Activated CD8-positive, alpha-beta memory T cell treated with anti-CD3 and anti-CD28 coated beads for 36 hours (primary cell): ENCODE measurements at regions not wholly inside any gene's neighbourhood (a gene's known extent, or its start where the extent isn't known, plus 50 kb on each side); places are given as distances from the start of the nearest gene placed in this dataset.
"Not testable (repeated sequence)": the region's sequence is repeated elsewhere in the genome, so short reads cannot be mapped to it uniquely, and the experiment has no call there.

Source experiments
- CTCF ChIA-PET: fragments of 350-600 bp; sonication (Branson Sonifier 250); formaldehyde crosslinking; loops from one replicate; lab custom pipeline; 2021; ENCODE audit warnings: antibody characterized with exemption; lab: Charles Lee
- POLR2A ChIA-PET: fragments of 350-600 bp; sonication (Branson Sonifier 250); formaldehyde crosslinking; loops from one replicate; lab custom pipeline; 2021; ENCODE audit warnings: antibody characterized with exemption; lab: Charles Lee

DNA sequence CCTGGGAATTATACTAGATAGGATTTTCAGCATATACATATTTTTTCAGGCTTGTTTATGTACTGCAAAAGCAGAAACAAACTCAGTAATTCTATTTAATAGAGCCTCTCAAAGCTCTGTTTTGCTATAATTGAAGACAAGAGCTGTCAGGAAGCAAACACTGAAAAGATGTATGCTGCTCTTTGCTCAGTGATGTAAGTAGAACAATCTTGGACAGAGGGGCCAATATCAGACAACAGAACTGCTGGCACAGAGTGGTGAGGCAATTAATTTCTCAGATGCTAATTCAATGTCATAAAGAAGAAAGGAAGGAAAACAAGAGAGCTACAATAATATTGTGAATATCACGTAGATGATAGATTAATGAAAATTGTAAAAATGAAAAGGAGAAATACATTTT is 663.3 kb upstream of the ADGRB3 start:
- ChIA-PET POLR2A (no interaction called here), CTCF (no interaction called here)

GRCh38 chr6:67966830-67967229 is 668.3 kb upstream of the ADGRB3 start:
- ChIA-PET POLR2A (no interaction called here), CTCF (no interaction called here)

DNA sequence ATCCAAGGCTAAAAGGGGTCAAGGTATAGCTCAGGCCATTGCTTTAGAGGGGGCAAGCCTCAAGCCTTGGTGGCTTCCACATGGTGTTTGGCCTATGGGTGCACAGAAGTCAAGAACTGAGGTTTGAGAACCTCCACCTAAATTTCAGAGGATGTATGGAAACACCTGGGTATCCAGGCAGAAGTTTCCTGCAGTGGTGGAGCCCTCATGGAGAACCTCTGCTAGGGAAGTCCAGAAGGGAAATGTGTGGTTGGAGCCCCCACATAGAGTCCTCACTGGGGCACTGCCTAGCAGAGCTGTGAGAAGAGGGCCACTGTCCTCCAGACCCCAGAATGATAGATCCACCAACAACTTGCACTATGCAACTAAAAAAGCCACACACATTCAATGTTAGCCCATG is 678.7 kb upstream of the ADGRB3 start:
- CTCF ChIA-PET: no interaction called here
- POLR2A ChIA-PET: no interaction called here

DNA sequence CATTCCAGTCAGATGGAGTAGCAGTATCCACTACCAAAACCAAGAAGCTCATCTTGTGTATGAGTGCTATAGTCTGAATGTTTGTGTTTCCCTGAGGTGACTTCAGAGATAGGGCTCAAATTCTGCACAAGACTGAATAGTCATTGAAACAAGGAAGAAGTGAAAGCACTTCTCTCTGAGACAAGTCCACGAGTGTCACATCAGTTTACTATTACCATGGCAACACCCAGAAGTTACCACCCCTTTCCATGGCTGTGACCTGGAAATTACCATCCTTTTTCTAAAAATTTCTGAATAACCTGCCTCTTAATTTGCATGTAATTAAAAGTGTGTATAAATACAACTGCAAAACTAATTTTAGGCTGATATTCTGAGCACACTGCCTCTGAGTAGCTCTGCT is 682.1 kb upstream of the ADGRB3 start:
- ChIA-PET POLR2A (no interaction called here), CTCF (no interaction called here)

- POLR2A ChIA-PET: no interaction called here
- CTCF ChIA-PET: no interaction called here
These were observed 683.0 kb upstream of the ADGRB3 start for GRCh38 chr6:67952121-67952520.

- CTCF ChIA-PET, POLR2A ChIA-PET: not testable (repeated sequence)
These were observed 687.3 kb upstream of the ADGRB3 start for GRCh38 chr6:67947762-67948161.

DNA sequence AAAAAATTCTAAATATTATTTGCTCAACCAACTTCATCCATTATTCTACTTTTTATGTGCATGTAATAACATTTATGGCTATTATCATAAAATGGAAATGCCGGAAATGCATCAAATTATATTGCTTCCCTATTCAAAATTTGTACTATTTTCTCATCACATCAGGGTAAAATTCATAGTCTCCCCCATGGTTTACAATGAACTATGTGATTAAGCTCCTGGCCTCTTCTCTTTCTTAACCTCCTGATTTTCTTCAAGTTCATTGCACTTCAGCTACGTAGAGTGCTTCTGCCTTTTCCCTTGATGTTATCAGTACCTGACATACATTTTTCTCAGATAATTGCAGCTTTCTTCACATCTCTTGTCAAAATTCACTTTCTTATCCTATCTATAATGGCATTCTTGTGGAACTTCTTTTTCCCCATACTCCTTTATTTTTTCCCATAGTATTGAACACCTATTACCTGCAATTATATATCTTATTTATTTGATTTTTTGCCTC is 699.1 kb upstream of the ADGRB3 start:
- CTCF ChIA-PET: no interaction called here
- POLR2A ChIA-PET: no interaction called here

DNA sequence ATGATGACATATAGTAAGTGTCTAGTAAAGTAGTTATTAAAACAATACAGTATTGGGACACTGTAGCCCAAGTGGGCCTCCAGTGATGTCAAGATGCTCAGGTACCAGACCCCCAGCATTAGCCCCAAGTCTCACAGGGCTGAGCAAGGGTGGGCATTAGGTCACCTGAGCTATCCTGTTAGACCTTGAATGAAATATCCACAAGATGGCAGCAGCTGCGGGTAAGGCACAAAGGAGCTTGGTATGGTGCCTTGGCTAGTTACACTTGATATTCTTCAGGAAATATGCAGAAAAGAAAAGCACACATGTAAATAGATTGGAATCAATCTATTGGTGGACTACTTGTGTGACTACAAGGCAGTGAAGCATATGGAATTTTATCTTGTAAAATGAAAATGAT is 701.8 kb upstream of the ADGRB3 start:
- CTCF ChIA-PET: no interaction called here
- POLR2A ChIA-PET: no interaction called here

DNA sequence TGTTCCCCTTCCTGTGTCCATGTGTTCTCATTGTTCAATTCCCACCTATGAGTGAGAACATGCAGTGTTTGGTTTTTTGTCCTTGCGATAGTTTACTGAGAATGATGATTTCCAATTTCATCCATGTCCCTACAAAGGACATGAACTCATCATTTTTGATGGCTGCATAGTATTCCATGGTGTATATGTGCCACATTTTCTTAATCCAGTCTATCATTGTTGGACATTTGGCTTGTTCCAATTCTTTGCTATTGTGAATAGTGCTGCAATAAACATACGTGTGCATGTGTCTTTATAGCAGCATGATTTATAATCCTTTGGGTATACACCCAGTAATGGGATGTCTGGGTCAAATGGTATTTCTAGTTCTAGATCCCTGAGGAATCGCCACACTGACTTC is 712.5 kb upstream of the ADGRB3 start:
- CTCF ChIA-PET, POLR2A ChIA-PET: not testable (repeated sequence)

GRCh38 chr6:67920040-67920439 is 715.0 kb upstream of the ADGRB3 start:
- POLR2A ChIA-PET, CTCF ChIA-PET: not testable (repeated sequence)

DNA sequence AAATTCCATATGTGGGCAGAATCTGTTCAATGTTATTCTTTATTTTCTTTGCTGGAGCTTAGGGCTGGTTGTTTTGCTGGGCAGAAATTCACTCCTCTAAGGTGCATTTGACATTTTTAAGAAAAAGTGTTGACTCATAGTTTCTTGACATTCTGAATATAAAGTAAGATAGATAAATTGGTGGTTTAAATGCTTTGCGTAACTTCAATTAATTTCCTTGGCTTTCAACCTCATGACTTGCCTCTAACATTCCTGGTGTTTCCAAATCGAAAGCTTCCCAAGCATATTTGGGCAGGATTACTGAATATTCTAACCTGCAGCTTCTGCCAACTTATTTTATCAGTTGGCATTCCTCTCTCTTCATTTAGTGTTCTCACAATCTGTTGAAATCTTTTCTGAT is 718.7 kb upstream of the ADGRB3 start:
- CTCF ChIA-PET: no interaction called here
- POLR2A ChIA-PET: no interaction called here

DNA sequence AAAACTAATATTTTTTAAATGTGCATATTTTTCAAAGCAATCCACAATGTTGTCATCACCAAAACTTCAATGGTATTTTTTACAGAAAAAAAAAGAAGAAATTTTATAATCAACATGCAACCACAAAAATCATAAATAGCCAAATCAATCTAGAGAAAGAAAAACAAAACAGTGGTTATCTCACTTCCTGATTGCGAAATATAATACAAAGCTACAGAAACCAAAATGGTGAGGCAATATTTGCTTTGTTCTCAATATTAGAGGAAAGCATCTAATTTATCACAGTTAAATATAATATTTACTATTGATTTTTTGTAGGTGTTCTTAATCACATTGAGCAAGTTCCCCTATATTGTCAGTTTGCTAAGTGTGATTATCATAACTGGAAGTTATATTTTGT is 720.7 kb upstream of the ADGRB3 start:
- ChIA-PET POLR2A (no interaction called here), CTCF (no interaction called here)

DNA sequence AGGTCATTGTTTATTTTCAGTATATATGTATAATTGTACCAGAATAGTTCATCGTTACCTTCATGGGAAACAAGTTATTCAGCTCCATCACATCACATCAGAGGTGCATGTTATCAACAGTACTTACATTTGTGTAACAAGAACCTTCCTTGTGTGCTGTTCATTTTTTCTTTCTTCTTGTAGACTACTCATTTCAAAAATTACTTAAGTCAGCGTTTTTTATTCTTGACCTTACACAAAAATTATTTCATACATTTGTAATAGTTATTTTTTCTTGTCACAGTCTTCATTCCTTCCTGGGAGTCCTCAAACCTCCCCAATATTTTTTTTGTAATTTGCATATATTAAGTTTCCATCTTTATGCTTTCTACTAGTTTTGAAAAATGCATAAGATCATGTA is 725.7 kb upstream of the ADGRB3 start:
- CTCF ChIA-PET: no interaction called here
- POLR2A ChIA-PET: no interaction called here

DNA sequence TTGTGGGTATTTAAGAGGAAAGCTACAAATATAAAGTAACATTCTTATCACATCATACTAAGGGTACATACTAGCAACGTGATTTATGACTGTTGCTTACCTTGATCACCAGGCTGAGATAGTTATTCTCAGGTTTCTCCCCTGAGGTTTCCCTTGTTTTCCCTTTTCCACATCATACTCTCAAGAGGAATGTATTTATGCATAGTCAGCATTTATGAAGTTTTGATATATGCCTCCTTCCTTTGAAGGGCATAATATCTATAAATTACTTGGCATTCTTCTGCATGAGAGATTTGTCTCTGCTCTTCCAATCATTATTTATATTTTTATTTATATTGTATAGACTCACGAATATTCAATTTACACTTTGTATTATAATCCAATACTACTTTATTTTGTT is 726.7 kb upstream of the ADGRB3 start:
- ChIA-PET CTCF (no interaction called here), POLR2A (no interaction called here)

GRCh38 chr6:67904735-67905134 is 730.3 kb upstream of the ADGRB3 start:
- CTCF ChIA-PET, POLR2A ChIA-PET: not testable (repeated sequence)

GRCh38 chr6:67898875-67899274 is 736.2 kb upstream of the ADGRB3 start:
- POLR2A ChIA-PET: no interaction called here
- CTCF ChIA-PET: no interaction called here

- ChIA-PET CTCF (no interaction called here), POLR2A (no interaction called here)
These were observed 737.0 kb upstream of the ADGRB3 start for GRCh38 chr6:67897998-67898607.

GRCh38 chr6:67896476-67896875 is 738.6 kb upstream of the ADGRB3 start:
- ChIA-PET CTCF (no interaction called here), POLR2A (no interaction called here)

- ChIA-PET POLR2A (no interaction called here), CTCF (no interaction called here)
These were observed 745.4 kb upstream of the ADGRB3 start for GRCh38 chr6:67889682-67889995.

DNA sequence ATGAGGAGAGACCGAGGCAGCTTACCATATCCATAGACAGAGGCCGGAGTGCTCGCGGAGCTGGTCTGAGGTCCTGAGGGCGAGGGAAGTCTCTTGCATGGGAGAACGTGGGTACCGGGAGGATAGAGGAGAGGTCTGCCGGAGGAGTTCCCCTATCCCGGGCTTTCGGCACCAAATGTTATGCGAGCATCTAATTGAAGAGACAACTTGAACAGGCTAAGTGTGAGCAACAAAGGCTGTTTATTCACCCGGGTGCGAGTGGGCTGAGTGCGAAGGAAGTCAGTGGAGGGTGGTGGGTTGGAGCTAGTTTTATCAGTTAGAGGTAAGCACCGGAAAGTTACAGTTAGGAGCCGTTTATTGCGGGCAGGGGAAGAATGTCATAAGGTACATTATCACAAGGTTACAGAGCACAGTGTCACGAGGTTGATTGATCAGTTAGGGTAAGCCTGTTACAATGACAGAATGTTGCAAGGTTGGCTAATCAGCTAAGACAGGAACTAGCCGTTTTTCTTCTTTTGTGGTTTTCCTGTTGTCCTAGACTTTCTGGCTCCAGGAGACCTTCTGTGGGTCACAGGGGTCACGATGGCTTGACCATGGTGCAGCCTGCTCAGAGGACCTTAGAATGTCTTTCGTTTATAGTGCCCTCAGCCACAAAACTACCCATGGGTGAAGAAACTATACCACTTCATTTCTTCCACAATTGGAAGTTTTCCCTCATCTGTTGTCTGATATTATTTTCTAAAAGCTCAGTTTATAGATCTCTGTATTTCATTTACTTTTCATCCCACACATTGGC is 746.0 kb upstream of the ADGRB3 start:
- ChIA-PET CTCF (no interaction called here), POLR2A (no interaction called here)

GRCh38 chr6:67888546-67888885 is 746.6 kb upstream of the ADGRB3 start:
- ChIA-PET CTCF (no interaction called here), POLR2A (no interaction called here)
